HCT116 (cell line): ENCODE measurements at regions not wholly inside any gene's neighbourhood (a gene's known extent, or its start where the extent isn't known, plus 50 kb on each side); places are given as distances from the start of the nearest gene placed in this dataset.

Experiments
- ATAC-seq: fragments of 200-7000 bp; cut with Tn5 transposase; 2 replicates; pipeline ENCODE4 v1.9.1; 2020; ENCODE audit warnings: mild to moderate bottlenecking, moderate library complexity
- BruUV-seq: library from RNA; stranded (reverse); fragments of 400-500 nt; replicated peaks from 2 replicates; lab custom pipeline; 2021; lab: Mats Ljungman, UMichigan
- CTCF ChIA-PET: fragments of 300-600 bp; sonication (Branson Sonifier 250); formaldehyde crosslinking; loops from one replicate; lab custom pipeline; 2021; ENCODE audit warnings: antibody characterized with exemption; lab: Charles Lee
- POLR2A ChIA-PET: fragments of 300-600, 350-600 bp; sonication (Branson Sonifier 250); formaldehyde crosslinking; loops from one replicate; lab custom pipeline; 2021; ENCODE audit warnings: antibody characterized with exemption; lab: Charles Lee
- RAD21 ChIA-PET, 2 experiments: fragments of 300-600 bp; sonication (Branson Sonifier 250); formaldehyde crosslinking; loops; one replicate each; lab custom pipeline; 2023; ENCODE audit warnings: low total read pairs in 2 of 2; ENCODE audit not compliant: uncharacterized antibody in 2 of 2, unreplicated experiment in 2 of 2, low non-redundant PET in 1 of 2; lab: Charles Lee
- DNase-seq: peaks from one replicate; pipeline ENCODE4 v3.0.0-alpha.2; 2010; ENCODE audit warnings: low read depth, low spot score
- H2AFZ ChIP-seq: fragments of 200-600 bp; shearing (Covaris generic), sonication (generic); 2 replicates; pipeline ENCODE4 v1.6.1; 2017; ENCODE audit warnings: low read depth, mixed run types, mixed read lengths, antibody characterized with exemption, low read length; ENCODE audit not compliant: poor library complexity, severe bottlenecking
- H3K27ac ChIP-seq: 2 replicates; pipeline ENCODE4 v1.5.1; 2012; ENCODE audit warnings: low read depth, low read length
- H3K27me3 ChIP-seq: fragments of 200-600 bp; sonication (generic); 2 replicates; pipeline ENCODE4 v1.6.1; 2016; ENCODE audit warnings: mixed run types, low read length, mixed read lengths; ENCODE audit not compliant: insufficient read depth
- H3K36me3 ChIP-seq, 2 experiments: fragments of 200-500 bp in 1 of 2; fragments of 200-600 bp in 1 of 2; sonication (Bioruptor generic) in 1 of 2; sonication (generic) in 1 of 2; 2 replicates each; pipeline versions ENCODE4 v1.5.1 to v1.6.1; 2014 to 2016; ENCODE audit warnings: low read length in 2 of 2, inconsistent platforms in 1 of 2, mixed read lengths in 1 of 2, mixed run types in 1 of 2; ENCODE audit not compliant: insufficient read depth in 2 of 2, control insufficient read depth in 1 of 2
- H3K4me1 ChIP-seq, 2 experiments: fragments of 200-600 bp in 1 of 2; sonication (generic) in 1 of 2; 2 replicates each; pipeline versions ENCODE4 v1.5.1 to v1.6.1; 2012 to 2017; ENCODE audit warnings: low read length in 2 of 2, inconsistent platforms in 1 of 2, mild to moderate bottlenecking in 1 of 2, mixed read lengths in 1 of 2, mixed run types in 1 of 2, moderate library complexity in 1 of 2; ENCODE audit not compliant: insufficient read depth in 2 of 2, control insufficient read depth in 1 of 2
- H3K4me2 ChIP-seq: fragments of 200-600 bp; sonication (generic); 2 replicates; pipeline ENCODE4 v1.6.1; 2017; ENCODE audit warnings: mixed run types, low read length, mixed read lengths
- H3K4me3 ChIP-seq, 2 experiments: fragments of 200-600 bp in 1 of 2; sonication (generic) in 1 of 2; replicated peaks in 1 of 2; 2 replicates each; pipeline ENCODE4 v1.5.1; 2011 to 2016; ENCODE audit warnings: low read length in 2 of 2, control low read depth in 1 of 2, low read depth in 1 of 2, mild to moderate bottlenecking in 1 of 2, mixed read lengths in 1 of 2, mixed run types in 1 of 2
- H3K79me2 ChIP-seq: fragments of 200-600 bp; sonication (generic); 2 replicates; pipeline ENCODE4 v1.6.1; 2017; ENCODE audit warnings: mild to moderate bottlenecking, mixed run types, low read length, moderate library complexity, mixed read lengths; ENCODE audit not compliant: insufficient read depth
- H3K9ac ChIP-seq: fragments of 200-600 bp; sonication (generic); 2 replicates; pipeline ENCODE4 v1.6.1; 2016; ENCODE audit warnings: low read length, mixed read lengths
- H3K9me2 ChIP-seq: fragments of 200-600 bp; sonication (generic), shearing (Covaris generic); 2 replicates; pipeline ENCODE4 v1.6.1; 2017; ENCODE audit warnings: mixed run types, mild to moderate bottlenecking, moderate library complexity; ENCODE audit not compliant: insufficient read depth
- H3K9me3 ChIP-seq, 2 experiments: fragments of 200-500 bp in 1 of 2; fragments of 200-600 bp in 1 of 2; sonication (Bioruptor generic) in 1 of 2; sonication (generic) in 1 of 2; 2 replicates each; pipeline ENCODE4 v1.6.1; 2014 to 2017; ENCODE audit warnings: low read length in 2 of 2, mixed read lengths in 2 of 2, inconsistent platforms in 1 of 2, low read depth in 1 of 2, mild to moderate bottlenecking in 1 of 2, mixed run types in 1 of 2, moderate library complexity in 1 of 2; ENCODE audit not compliant: control insufficient read depth in 1 of 2, insufficient read depth in 1 of 2
- H4K20me1 ChIP-seq: fragments of 200-600 bp; sonication (generic), shearing (Covaris generic); 2 replicates; pipeline ENCODE4 v1.6.1; 2017; ENCODE audit warnings: mixed run types, mild to moderate bottlenecking, moderate library complexity; ENCODE audit not compliant: insufficient read depth
- CBX3 ChIP-seq: IDR thresholded peaks from 2 replicates; pipeline ENCODE4 v1.6.1; 2012; ENCODE audit warnings: low read depth
- ELF1 ChIP-seq: IDR thresholded peaks from 2 replicates; pipeline ENCODE4 v1.6.1; 2012; ENCODE audit warnings: low read depth, borderline replicate concordance
- EZH2phosphoT487 ChIP-seq: fragments of 200-600 bp; IDR thresholded peaks from 2 replicates; pipeline ENCODE4 v1.6.1; 2018; ENCODE audit warnings: antibody characterized with exemption, borderline replicate concordance
- POLR2AphosphoS5 ChIP-seq: IDR thresholded peaks from 2 replicates; pipeline ENCODE4 v1.6.1; 2011; ENCODE audit warnings: mild to moderate bottlenecking, low read depth, low read length, moderate library complexity
- RAD21 ChIP-seq: IDR thresholded peaks from 2 replicates; pipeline ENCODE4 v1.6.1; 2012; ENCODE audit warnings: low read depth, mild to moderate bottlenecking
- TCF7L2 ChIP-seq: IDR thresholded peaks from 2 replicates; pipeline ENCODE4 v1.7.0; 2011; ENCODE audit warnings: borderline replicate concordance, inconsistent platforms; ENCODE audit not compliant: insufficient read depth, insufficient read length; ENCODE audit errors: extremely low read depth
- ZFX ChIP-seq: fragments of 450-650 bp; IDR thresholded peaks from 2 replicates; pipeline ENCODE4 v1.6.1; 2017
- ZNF274 ChIP-seq: fragments of 200-500 bp; sonication (Bioruptor generic); IDR thresholded peaks from 2 replicates; pipeline ENCODE4 v1.6.1; 2014; ENCODE audit warnings: mild to moderate bottlenecking, low read depth, low read length, inconsistent platforms
- intact Hi-C: fragments of 100-400 bp; cut with micrococcal nuclease; formaldehyde crosslinking; loops from 2 replicates; pipeline ENCODE4 v1.10.0; 2022
- TF ChIP-seq, protein P1 (sequence below): IDR thresholded peaks from 2 replicates; pipeline ENCODE4 v1.6.1; 2012
- TF ChIP-seq, protein P2 (sequence below): IDR thresholded peaks from 2 replicates; pipeline ENCODE4 v1.6.1; 2012
- TF ChIP-seq, protein P3 (sequence below), 3 experiments: fragments of 200-600 bp in 1 of 3; sonication (generic) in 1 of 3; IDR thresholded peaks in 2 of 3; conservative IDR thresholded peaks in 1 of 3; 2 replicates each; pipeline ENCODE4 v1.5.1; 2012 to 2017; ENCODE audit warnings: low read depth in 2 of 3, low read length in 2 of 3, antibody characterized with exemption in 1 of 3, borderline replicate concordance in 1 of 3, control low read depth in 1 of 3, mild to moderate bottlenecking in 1 of 3, mixed read lengths in 1 of 3, mixed run types in 1 of 3, moderate library complexity in 1 of 3; ENCODE audit not compliant: insufficient read depth in 1 of 3
- TF ChIP-seq, protein P4 (sequence below): IDR thresholded peaks from 2 replicates; pipeline ENCODE4 v1.6.1; 2011; ENCODE audit warnings: mild to moderate bottlenecking, low read length, moderate library complexity; ENCODE audit not compliant: insufficient replicate concordance; ENCODE audit errors: extremely low read depth

DNA sequence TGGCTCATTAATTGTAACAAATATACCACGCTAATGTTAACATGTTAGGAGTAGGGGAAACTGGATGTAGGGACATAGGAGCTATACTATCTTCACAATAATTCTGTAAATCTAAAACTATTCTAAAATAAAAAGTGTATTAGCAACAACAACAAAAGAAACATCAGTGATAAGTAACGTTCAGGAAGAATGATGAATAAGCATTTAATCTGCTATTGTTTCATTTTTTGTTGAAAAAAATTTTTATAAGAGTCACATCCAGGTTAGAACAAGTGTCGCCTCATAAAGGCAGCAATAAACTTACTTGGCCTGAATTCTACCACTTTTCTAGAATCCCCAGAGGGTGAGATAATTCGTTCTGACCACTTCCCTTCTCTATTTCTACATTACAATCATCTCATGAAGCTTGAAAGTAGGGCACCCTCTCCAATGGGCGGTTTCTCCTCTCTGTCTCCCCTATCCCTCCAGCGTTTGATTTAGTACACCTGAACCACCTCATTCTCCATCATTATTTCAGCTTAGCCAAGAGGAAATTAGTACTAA, 253.1 kb upstream of the IPO5 start:
- RAD21 ChIA-PET: no interaction called here
- H2AFZ ChIP-seq: no peak overlapping the region
- H3K9me3 ChIP-seq: no peaks in the 10 kb centered on the region
- no peaks in the 10 kb centered on the region for H3K36me3 ChIP-seq
- BruUV-seq: no TSS peak
- TF ChIP-seq TCF7L2 (no peak), POLR2AphosphoS5 (no peak), ZFX (no peak), EZH2phosphoT487 (no peak), RAD21 (no peak), CBX3 (no peak), ZNF274 (no peak), ELF1 (no peak)
- TF ChIP-seq, protein P1, sequence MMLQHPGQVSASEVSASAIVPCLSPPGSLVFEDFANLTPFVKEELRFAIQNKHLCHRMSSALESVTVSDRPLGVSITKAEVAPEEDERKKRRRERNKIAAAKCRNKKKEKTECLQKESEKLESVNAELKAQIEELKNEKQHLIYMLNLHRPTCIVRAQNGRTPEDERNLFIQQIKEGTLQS: no peak
- TF ChIP-seq, protein P2, sequence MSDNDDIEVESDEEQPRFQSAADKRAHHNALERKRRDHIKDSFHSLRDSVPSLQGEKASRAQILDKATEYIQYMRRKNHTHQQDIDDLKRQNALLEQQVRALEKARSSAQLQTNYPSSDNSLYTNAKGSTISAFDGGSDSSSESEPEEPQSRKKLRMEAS: no peak
- TF ChIP-seq, protein P3, sequence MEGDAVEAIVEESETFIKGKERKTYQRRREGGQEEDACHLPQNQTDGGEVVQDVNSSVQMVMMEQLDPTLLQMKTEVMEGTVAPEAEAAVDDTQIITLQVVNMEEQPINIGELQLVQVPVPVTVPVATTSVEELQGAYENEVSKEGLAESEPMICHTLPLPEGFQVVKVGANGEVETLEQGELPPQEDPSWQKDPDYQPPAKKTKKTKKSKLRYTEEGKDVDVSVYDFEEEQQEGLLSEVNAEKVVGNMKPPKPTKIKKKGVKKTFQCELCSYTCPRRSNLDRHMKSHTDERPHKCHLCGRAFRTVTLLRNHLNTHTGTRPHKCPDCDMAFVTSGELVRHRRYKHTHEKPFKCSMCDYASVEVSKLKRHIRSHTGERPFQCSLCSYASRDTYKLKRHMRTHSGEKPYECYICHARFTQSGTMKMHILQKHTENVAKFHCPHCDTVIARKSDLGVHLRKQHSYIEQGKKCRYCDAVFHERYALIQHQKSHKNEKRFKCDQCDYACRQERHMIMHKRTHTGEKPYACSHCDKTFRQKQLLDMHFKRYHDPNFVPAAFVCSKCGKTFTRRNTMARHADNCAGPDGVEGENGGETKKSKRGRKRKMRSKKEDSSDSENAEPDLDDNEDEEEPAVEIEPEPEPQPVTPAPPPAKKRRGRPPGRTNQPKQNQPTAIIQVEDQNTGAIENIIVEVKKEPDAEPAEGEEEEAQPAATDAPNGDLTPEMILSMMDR (IDR thresholded peaks at IDR 0.05 in 2 of 3, conservative IDR thresholded peaks at IDR 0.05 in 1 of 3; ENCODE audit: borderline replicate concordance in 1 of 3, insufficient read depth in 1 of 3, low read depth in 2 of 3, low read length in 2 of 3): no peak
- TF ChIP-seq, protein P4, sequence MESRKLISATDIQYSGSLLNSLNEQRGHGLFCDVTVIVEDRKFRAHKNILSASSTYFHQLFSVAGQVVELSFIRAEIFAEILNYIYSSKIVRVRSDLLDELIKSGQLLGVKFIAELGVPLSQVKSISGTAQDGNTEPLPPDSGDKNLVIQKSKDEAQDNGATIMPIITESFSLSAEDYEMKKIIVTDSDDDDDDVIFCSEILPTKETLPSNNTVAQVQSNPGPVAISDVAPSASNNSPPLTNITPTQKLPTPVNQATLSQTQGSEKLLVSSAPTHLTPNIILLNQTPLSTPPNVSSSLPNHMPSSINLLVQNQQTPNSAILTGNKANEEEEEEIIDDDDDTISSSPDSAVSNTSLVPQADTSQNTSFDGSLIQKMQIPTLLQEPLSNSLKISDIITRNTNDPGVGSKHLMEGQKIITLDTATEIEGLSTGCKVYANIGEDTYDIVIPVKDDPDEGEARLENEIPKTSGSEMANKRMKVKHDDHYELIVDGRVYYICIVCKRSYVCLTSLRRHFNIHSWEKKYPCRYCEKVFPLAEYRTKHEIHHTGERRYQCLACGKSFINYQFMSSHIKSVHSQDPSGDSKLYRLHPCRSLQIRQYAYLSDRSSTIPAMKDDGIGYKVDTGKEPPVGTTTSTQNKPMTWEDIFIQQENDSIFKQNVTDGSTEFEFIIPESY: no peak
- TF ChIP-seq, all 23 proteins: peak for 0
- intact Hi-C loops: no loop called here
- no peak for DNase-seq
- no peak overlapping the region for H3K4me3 ChIP-seq
- H3K9me2 ChIP-seq: no peaks in the 10 kb centered on the region
- H4K20me1 ChIP-seq: no peaks in the 10 kb centered on the region
- no peak overlapping the region for H3K4me2 ChIP-seq
- H3K9ac ChIP-seq: no peak overlapping the region
- ATAC-seq: no peak
- no peak overlapping the region for H3K27ac ChIP-seq
- POLR2A ChIA-PET: no interaction called here
- H3K79me2 ChIP-seq: no peaks in the 10 kb centered on the region
- H3K4me1 ChIP-seq: no peaks in the 10 kb centered on the region
- 0 out of 2 replicates have a peak, but pooled peaks cover 2% of the 10 kb centered on the region for H3K27me3 ChIP-seq
- CTCF ChIA-PET: no interaction called here
